IPS DF 6.9 (cell line): ENCODE measurements at regions not wholly inside any gene's neighbourhood (a gene's known extent, or its start where the extent isn't known, plus 50 kb on each side); places are given as distances from the start of the nearest gene placed in this dataset.

Experiments used
- DNase-seq: peaks from one replicate; pipeline ENCODE4 v3.0.0-alpha.2; 2013; ENCODE audit warnings: low read depth, low spot score
- H3K27ac ChIP-seq: one replicate; pipeline ENCODE4 v1.5.1; 2013; ENCODE audit warnings: low read length, control low read depth
- H3K27me3 ChIP-seq: 2 replicates; pipeline ENCODE4 v1.6.1; 2013; ENCODE audit warnings: mild to moderate bottlenecking, low read length; ENCODE audit not compliant: control insufficient read depth, insufficient read depth
- H3K36me3 ChIP-seq: 2 replicates; pipeline ENCODE4 v1.6.1; 2013; ENCODE audit warnings: low read length; ENCODE audit not compliant: control insufficient read depth, insufficient read depth
- H3K4me1 ChIP-seq: 2 replicates; pipeline ENCODE4 v1.6.1; 2013; ENCODE audit warnings: low read length; ENCODE audit not compliant: control insufficient read depth, insufficient read depth
- H3K4me3 ChIP-seq: 2 replicates; pipeline ENCODE4 v1.5.1; 2013; ENCODE audit warnings: mild to moderate bottlenecking, low read length
- H3K9me3 ChIP-seq: 2 replicates; pipeline ENCODE4 v1.6.1; 2013; ENCODE audit warnings: low read length, inconsistent platforms; ENCODE audit not compliant: control insufficient read depth, insufficient read depth
- WGBS: extraction: QIAGEN DNeasy Blood & Tissue Kit; methylation state at CpG from one replicate; pipeline ENCODE4 v1.1.7; 2013; ENCODE audit warnings: mixed read lengths, missing lambda C conversion rate; ENCODE audit not compliant: insufficient read length, insufficient coverage; 5-methylcytosine and 5-hydroxymethylcytosine counted together

DNA sequence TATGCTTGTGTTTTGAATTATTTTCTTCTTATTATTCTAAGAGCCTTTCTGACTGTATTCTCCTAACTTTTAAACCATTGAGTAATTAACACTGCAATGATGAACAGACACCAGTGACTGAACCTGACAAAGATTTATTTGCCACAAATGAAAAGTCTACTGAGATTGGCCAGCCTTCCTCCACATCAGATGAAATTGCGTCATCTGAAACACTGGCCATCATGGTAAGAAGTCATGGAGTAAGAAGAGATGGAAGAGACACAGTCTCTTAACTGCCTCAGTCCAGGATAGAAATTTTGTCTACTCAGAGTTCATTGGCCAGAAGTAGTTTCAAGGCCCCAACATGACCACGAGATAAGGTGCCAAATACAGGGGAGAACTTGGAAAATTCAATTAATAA lies 357.8 kb downstream of the BMPER start:
- H3K36me3 ChIP-seq: no peaks in the 10 kb centered on the region
- H3K4me1 ChIP-seq: no peaks in the 10 kb centered on the region
- no peaks in the 10 kb centered on the region for H3K9me3 ChIP-seq
- no peaks in the 10 kb centered on the region for H3K27me3 ChIP-seq
- H3K27ac ChIP-seq: no peak overlapping the region
- H3K4me3 ChIP-seq: no peak overlapping the region
- no peak for DNase-seq
- WGBS: no CpG with 5 or more reads among the region's 2 CpGs

DNA sequence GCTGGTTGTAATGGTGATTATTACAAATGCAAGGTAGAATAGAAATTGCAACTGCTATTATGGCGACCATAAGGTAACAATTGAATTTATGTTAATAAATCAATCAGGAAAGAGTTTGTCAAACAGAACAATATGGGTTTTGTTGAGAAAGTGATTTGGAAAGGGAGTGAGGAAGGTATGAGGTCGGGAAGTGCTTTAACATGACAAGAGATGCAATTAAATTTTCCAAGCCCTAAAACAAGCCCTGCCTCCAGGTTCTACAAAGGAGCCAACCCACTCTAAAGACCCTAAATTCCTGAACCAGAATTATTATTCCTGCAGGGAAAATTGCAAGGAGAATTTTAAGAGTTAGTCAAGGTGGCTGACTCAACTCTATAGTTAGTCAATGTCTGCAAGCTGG lies 363.7 kb downstream of the BMPER start:
- no peak overlapping the region for H3K27ac ChIP-seq
- H3K27me3 ChIP-seq: no peaks in the 10 kb centered on the region
- H3K4me3 ChIP-seq: no peak overlapping the region
- WGBS: 100% methylated on average over 1 of the region's 2 CpGs
- no peaks in the 10 kb centered on the region for H3K36me3 ChIP-seq
- H3K9me3 ChIP-seq: no peaks in the 10 kb centered on the region
- no peaks in the 10 kb centered on the region; the same call in 1 of the 2 replicates for H3K4me1 ChIP-seq
- DNase-seq: no peak

DNA sequence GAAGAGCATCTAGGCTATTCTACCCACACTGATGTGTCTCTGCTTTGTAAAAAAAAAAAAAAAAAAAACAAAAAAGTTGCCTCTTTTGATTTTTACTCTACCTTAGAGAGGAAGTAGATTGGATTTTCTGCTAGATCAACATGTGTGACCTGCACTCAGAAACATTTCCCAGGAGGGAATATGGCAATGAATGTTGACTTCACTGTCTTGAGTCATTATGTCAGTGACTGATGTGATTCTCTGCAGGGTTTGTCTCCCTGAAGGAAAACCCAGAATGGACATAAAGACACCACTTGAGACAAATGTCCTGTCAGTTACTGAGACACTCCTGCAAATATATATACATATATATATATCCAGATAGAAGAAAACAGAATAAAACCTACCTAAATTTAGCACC lies 370.3 kb downstream of the BMPER start:
- Histone ChIP-seq H3K9me3 (no peaks in the 10 kb centered on the region), H3K4me1 (no peaks in the 10 kb centered on the region)
- no peak for DNase-seq

DNA sequence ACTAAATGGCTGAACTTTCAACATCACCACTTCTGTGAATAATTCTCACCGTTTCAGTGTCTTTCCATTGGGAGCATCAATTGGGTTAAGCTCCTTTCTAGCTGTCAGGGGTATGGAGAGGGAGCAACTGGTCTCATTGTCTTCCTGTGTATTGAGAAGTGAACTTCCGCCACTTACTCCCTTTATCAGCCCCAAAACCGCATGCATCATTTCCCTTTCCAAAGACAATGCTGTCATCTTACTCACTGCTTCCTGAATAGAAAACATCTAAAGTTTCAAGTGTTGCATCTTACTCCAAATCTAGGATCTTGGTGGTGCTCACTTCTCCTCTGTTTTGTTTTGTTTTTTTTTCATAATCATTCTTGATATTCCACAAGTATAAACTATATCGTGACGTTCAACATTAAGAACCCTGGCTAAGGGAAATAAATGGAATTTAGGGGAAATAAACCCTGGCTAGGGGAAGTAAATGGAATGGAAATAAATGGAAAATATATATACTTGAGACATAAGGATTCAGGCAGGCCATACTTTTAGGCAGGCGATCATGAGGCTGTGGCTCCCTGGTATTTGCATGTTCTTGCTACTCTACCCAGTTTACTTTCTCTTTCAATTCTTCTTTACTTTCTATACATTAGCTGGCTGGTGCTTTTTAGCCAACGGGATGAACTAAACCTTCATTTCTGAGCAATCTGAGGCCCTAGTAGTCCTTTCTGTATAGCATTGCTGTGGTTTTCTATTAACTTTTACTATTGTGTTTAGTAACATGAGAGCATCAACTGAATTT lies 371.9 kb downstream of the BMPER start:
- DNase-seq: no peak
- WGBS: no CpG with 5 or more reads among the region's 7 CpGs
- H3K36me3 ChIP-seq: no peaks in the 10 kb centered on the region
- H3K4me1 ChIP-seq: no peaks in the 10 kb centered on the region
- H3K27ac ChIP-seq: no peak overlapping the region
- H3K9me3 ChIP-seq: no peaks in the 10 kb centered on the region; the same call in 1 of the 2 replicates
- H3K27me3 ChIP-seq: no peaks in the 10 kb centered on the region
- H3K4me3 ChIP-seq: no peak overlapping the region

More for the DNA sequence above, 370.3 kb downstream of the BMPER start:
- no peak overlapping the region for H3K27ac ChIP-seq
- H3K27me3 ChIP-seq: no peaks in the 10 kb centered on the region
- H3K36me3 ChIP-seq: no peaks in the 10 kb centered on the region
- H3K4me3 ChIP-seq: no peak overlapping the region

DNA sequence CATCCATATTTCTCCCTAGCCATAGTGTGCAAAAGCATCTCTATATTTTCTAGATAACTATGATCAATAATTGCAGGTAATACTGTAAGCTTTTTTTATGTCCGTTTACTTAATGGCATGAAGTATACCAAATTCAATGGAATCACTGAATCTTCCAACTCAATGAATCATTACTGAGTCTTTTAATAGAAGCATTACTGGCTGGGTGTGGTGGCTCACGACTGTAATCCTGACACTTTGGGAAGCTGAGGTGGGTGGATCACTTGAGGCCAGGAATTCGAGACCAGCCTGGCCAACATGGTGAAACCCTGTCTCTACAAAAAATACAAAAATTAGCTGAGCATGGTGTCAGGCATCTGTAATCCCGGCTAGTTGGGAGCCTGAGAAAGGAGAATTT lies 372.5 kb downstream of the BMPER start:
- no CpG with 5 or more reads among the region's 4 CpGs for WGBS
- H3K4me1 ChIP-seq: no peaks in the 10 kb centered on the region
- no peaks in the 10 kb centered on the region; the same call in 1 of the 2 replicates for H3K9me3 ChIP-seq
- no peaks in the 10 kb centered on the region for H3K27me3 ChIP-seq
- DNase-seq: no peak
- no peak overlapping the region for H3K4me3 ChIP-seq
- no peak overlapping the region for H3K27ac ChIP-seq
- H3K36me3 ChIP-seq: no peaks in the 10 kb centered on the region

DNA sequence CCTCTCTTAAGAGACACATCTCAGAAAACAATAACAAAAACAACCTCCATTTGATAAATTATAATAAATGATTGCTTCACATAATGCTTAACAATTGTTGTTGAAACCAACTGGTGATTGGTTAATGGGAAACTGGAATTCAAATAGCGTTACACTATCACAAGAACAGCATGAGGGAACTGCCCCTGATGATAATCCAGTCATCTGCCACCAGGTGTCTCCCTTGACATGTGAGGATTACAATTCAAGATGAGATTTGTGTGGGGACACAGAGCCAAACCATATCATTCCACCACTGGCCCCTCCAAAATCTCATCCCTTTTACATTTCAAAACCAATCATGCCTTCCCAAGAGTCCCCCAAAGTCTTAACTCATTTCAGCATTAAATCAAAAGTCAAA lies 375.9 kb downstream of the BMPER start:
- no peak for DNase-seq
- H3K36me3 ChIP-seq: no peaks in the 10 kb centered on the region

DNA sequence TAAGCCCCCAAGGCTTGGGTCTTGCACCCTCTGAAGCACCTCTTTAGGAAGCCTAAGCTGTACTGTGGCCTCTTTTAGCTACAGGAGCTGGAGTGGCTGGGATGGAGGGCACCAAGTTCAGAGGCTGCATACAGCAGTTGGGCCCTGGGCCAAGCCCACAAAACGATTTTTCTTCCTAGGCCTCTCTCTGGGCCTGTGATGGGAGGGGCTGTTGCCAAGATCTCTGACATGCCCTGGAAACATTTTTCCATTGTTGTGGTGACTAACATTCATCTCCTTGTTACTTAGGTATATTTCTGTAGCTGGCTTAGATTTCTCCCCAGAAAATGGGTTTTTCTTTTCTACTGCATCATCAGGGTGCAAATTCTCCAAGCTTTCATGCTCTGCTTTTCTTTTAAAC lies 375.7 kb upstream of the NPSR1 start:
- H3K4me1 ChIP-seq: no peaks in the 10 kb centered on the region
- H3K27ac ChIP-seq: no peak overlapping the region
- no peak overlapping the region for H3K4me3 ChIP-seq
- no peaks in the 10 kb centered on the region; the same call in 1 of the 2 replicates for H3K9me3 ChIP-seq
- H3K36me3 ChIP-seq: no peaks in the 10 kb centered on the region
- no peaks in the 10 kb centered on the region for H3K27me3 ChIP-seq
- WGBS: no CpG with 5 or more reads among the region's 1 CpG
- no peak for DNase-seq

More for the DNA sequence above, 375.9 kb downstream of the BMPER start:
- no CpG with 5 or more reads among the region's 1 CpG for WGBS
- Histone ChIP-seq H3K4me1 (no peaks in the 10 kb centered on the region), H3K4me3 (no peak overlapping the region), H3K27me3 (no peaks in the 10 kb centered on the region), H3K9me3 (no peaks in the 10 kb centered on the region; the same call in 1 of the 2 replicates), H3K27ac (no peak overlapping the region)

DNA sequence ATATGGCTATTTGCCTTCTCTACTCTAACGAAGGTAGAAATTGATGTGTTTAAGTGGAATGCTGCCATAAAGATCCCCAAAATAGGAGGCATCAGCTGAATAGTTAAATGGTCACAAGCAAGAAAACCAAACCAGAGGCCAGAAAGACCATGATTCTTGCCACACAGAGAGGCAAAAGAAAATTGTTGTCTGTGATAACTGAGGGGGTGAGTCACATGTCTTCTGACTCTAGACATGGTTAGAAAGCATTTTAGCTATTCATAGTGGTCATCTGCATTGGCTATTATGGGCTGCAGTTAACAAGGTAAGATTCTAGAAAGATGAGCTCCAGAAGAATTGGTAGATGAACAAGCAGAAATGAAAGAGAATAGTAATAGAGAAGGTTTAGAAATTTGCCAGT lies 361.4 kb upstream of the NPSR1 start:
- WGBS: no CpG with 5 or more reads among the region's 1 CpG
- no peaks in the 10 kb centered on the region for H3K36me3 ChIP-seq
- no peak for DNase-seq
- H3K27ac ChIP-seq: no peak overlapping the region
- no peaks in the 10 kb centered on the region for H3K9me3 ChIP-seq
- peaks cover 2% of the 10 kb centered on the region; the same call in 1 of the 2 replicates for H3K4me1 ChIP-seq
- H3K27me3 ChIP-seq: 0 out of 2 replicates have a peak, but pooled peaks cover 1% of the 10 kb centered on the region
- H3K4me3 ChIP-seq: no peak overlapping the region

DNA sequence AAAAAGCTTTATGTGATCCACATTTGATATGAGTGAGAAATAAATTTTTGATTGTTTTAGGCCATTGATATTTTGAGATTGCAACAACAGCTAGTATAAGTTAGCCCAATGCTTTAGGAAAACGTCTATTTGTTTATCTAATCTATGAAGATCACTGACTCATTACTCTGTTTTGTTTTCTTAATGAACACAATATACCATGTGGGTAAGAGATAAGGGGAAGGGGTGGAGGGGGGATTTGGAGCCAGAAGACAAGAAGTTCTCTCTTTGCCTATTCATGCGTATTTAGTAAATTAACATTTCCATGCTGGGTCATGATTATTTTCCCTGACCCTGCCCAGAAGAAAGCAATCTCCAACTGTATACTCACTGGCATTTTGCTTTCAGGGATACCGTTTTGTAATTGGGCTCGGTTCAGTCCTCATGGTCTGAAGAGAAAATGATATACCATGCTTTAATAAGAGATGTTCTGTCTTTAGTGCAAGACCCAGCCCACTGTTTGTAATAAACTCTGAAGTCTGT lies 359.5 kb upstream of the NPSR1 start:
- peaks cover 2% of the 10 kb centered on the region; the same call in 1 of the 2 replicates for H3K4me1 ChIP-seq
- H3K9me3 ChIP-seq: no peaks in the 10 kb centered on the region
- no peak overlapping the region for H3K4me3 ChIP-seq
- H3K27ac ChIP-seq: no peak overlapping the region
- no peak for DNase-seq
- no peaks in the 10 kb centered on the region for H3K36me3 ChIP-seq
- no CpG with 5 or more reads among the region's 4 CpGs for WGBS
- H3K27me3 ChIP-seq: no peaks in the 10 kb centered on the region

DNA sequence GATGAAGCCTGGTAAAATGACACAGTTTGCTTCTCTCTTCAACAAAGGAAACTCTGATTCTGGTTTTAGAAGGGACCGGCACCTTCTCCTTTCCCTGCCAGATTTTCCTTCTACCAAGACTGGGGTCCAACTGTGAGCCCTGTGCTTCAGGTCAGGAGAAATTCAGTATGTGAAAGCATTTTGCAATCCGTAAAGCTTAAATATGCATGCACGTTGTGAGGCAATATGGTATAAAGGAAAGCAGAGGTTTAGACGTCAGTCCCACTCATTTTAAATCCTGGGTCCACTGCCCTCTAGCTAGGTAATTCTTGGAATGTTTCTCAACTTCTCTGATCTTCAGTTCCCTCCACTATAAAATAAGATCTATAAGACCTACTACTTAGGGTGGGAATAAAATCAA lies 359.0 kb upstream of the NPSR1 start:
- no peak overlapping the region for H3K4me3 ChIP-seq
- no peaks in the 10 kb centered on the region for H3K27me3 ChIP-seq
- peaks cover 2% of the 10 kb centered on the region; the same call in 1 of the 2 replicates for H3K4me1 ChIP-seq
- H3K9me3 ChIP-seq: no peaks in the 10 kb centered on the region
- no peaks in the 10 kb centered on the region for H3K36me3 ChIP-seq
- WGBS: no CpG with 5 or more reads among the region's 4 CpGs
- no peak overlapping the region for H3K27ac ChIP-seq
- no peak for DNase-seq

DNA sequence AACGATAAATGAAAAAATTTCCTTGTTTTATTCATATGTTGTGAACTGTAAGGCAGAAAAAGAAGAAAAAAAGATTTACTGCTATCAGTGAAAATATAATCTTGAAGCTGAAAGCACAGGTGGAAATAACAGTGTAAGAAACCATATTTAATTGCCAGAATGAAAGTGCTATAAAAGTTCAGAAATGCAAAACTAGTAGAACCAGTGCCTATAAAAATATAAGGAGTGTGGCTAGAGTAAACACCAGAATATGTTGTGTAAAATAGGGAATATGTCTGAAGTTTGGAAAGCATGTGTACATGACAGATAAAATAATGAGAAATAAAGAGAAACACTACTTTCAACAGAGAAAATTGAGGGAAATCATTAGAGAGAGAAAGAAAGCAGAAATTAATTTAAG lies 350.5 kb upstream of the NPSR1 start:
- Histone ChIP-seq H3K9me3 (no peaks in the 10 kb centered on the region), H3K27ac (no peak overlapping the region), H3K4me3 (no peak overlapping the region), H3K4me1 (no peaks in the 10 kb centered on the region), H3K36me3 (no peaks in the 10 kb centered on the region), H3K27me3 (no peaks in the 10 kb centered on the region)
- WGBS: no CpG with 5 or more reads among the region's 1 CpG
- DNase-seq: no peak
